Globus pallidus (tissue), 1 donor: ENCODE measurements at regions not wholly inside any gene's neighbourhood (a gene's known extent, or its start where the extent isn't known, plus 50 kb on each side); places are given as distances from the start of the nearest gene placed in this dataset.
A peak's percentile ranks its signal among the peaks of the same experiment; 100 is the strongest.

Experiments used
- DNase-seq: peaks from one replicate; pipeline ENCODE4 v3.0.0-alpha.2; 2015; ENCODE audit warnings: low spot score

DNA sequence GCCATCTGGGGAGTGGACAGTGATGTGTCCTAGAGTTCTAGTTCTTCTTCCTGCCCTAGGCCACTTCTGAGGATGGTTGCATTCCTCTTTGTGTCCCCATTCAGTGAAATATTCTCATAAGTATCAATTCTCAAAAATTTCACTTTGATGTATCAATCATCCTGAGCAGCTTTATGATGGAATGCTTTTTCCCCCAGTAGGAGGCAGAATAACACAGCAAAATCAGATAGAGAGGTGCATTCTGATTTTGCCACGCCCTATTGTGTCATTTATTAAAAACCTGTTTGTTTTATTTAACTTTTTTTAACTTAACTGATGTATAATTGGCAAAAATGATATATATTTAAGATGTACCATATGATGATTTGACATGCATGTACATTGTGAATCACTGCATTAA, 656.0 kb upstream of the GRM7 start:
- DNase-seq, result no peak

DNA sequence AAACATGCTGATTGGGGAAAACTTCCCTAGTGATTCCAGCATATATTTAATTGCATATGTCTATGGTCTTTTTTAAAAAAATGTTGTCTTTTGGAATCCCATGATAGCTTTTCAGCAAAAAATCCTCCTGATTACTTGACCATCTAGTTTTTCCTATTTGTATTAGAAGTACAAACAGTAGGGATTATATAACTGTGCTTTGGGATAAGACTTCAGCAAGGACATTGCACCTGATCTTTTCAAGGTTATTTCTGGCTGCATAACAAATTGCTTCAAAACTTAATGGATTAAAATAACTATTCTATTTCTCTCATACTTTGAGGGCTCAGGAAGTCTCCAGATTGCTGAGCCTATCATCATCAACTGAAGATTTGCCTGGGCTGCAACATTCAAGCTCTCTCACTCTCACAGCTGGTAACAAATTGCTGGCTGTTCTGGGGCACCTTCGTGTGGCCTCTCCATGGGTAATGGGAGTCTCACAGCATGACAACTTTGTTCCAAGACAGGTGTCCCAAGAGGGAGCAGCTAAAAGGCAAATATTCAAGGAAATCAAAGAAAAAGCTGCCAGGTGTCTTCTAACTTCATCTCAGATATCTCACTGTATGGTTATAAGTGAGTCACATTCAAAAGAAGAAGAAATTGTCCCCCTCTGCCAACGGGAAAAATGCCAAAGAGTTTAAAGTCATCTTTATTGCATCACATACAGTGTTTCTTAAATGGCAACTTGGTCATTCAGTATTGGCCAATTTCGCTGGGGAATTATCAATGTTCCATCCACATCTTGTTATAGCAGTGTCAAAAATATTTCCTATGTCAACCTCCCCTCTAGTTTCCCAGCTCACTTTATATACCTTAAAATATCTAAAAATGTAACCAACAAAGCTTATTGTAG, 644.5 kb upstream of the GRM7 start:
- DNase-seq, result no peak

DNA sequence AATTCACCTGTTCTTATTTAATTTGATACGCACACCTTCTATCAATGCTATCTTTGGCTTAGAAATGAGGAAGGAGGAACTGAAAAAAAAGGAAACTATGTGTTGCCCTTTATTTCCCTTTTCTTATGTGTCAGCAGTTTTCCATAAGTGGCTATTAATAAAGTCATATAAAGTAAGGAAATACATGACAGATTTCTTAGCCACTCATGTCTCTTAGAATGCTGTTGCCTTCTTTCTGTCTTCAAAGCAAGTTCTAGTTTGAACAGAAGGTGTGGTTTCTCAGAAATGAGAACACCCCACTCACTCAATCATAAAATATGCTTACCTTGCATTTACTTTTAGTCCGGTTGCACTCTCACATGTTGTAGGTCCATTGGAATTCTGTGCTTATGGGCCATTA, 640.5 kb upstream of the GRM7 start:
- DNase-seq, result no peak

DNA sequence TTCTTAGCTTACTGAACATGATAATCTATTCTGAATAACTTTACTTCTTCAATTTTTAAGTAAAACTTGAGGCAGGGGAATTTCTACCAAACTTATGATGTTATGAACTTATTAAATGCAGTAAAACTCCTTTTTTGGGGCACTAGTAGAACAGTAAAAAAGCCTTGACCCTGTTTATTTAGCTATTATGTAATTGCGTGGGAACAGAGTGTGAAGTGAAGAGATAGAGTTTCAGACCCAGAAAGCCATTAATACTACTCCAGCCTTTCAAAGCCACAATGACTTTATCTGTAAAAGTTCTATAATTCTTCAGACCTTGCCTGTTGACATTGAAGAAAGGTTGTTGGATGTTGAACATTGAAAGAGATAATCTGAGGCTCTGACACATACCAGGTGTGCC, 638.8 kb upstream of the GRM7 start:
- DNase-seq, result no peak

DNA sequence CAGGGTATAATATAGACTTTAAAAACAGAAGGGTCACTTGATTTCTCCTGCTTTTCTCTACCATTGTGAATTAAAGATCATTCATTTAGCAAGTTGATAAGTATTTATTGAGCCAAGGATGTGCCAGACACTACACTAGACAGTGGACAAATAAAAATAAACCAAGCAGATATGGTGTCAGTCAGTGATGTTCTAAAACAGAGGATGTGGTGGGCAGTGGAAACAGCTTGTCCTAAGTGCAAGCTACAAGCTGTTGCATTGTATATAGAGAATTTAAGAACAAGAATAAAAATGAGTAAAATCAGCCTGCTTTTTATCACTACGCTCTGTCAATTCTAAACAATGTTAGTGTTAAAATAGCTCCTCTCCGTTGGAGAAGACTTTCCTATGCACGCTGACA, 637.3 kb upstream of the GRM7 start:
- no peak for DNase-seq

DNA sequence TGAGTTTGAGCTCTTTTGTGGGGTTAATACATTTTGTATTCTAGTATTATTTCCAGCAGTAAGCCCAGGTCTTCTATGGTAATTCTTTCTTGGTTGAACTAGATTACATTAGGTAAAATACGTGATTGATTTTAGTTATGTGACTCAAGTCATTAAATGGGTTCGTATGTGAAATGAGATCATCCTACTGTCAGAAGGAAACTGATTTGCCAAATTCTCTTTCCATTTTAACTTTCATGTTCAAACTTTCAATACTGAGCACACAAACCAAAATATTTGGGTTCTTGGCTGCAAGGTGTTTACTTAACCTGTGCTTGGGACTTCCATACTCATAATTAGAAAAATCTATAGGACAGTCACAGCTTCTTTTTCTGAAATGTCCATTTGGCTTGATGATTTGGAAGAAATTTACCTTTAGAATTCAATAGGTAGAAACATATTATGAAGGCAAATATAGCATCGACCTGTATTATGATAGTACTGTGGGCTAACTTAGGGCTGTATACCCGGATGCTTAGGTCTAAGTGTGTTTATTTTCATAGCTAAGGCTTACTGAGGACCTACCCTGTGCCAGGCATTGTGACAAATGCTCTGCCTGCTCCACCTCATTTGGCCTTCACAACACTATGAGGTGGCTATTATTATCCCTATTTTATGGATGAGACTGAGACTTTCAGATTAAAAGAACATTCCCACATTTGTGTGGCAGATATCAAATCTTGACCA, 631.8 kb upstream of the GRM7 start:
- no peak for DNase-seq

DNA sequence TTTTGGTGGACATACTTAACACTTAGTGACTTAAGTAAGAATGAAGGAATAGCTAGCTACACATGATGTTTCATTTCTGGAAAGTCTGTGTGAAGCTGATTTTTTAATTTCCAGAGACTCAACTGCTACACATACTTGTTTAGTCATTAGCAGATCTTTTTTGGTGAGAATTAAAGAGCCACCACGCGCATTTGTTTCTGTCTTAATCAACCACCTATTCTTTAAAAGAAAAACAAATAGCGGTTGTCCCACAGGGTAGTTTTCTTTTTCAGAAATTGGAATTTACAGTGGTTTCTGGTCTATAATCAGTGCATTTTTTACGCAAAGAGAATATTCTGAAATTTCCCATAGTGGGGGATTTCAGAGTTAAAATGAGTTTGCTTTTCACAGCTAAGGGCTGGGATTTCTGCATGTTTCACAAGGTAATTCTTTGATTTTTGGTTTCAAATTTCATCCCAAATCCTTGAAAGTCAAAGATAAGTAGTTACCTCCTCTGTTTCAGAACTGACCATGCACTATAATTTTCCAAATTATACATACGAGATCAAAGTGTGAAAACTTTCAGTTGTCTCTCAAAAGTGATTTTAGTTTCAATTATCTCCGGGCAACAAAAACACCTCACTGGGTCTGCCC, 631.0 kb upstream of the GRM7 start:
- no peak for DNase-seq

DNA sequence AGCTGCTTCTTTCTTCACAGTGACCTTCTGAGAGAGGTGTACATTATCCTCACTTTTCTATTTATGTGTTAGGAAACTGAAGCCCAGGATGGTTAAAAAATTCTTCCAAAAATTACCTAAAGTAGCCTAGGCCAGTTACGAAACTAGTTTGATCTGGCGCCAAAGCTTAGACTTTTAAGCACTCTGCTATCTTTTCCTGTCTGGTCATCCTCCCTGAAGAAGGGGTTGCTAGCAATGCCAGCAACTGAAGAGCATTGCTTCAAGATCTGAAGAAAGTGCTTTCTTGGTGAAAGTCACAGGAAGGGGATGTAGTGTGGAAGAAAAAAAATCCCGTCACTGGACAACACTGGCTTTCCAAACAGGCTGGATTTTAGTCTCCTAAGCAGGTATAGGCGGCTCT, 618.8 kb upstream of the GRM7 start:
- no peak for DNase-seq

DNA sequence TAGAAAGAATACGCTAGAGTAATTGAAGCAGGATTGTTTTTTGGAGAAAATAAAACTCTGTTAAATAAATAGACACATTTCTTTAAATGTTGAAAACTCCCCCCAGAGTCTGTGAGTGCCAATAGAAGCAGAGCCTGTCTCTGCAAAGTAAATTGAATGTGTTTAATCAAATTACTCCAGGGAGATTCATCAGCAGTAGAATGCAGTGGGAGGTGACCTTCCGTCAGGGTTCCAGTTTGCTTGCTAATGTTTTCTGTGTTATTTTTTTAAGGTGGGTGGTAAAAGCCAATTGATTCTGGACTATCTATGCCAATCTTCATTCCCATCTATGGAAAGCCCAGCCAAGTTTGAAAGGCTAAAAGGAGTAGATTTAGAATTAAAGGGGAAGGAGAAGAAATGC, 612.4 kb upstream of the GRM7 start:
- DNase-seq, result no peak

DNA sequence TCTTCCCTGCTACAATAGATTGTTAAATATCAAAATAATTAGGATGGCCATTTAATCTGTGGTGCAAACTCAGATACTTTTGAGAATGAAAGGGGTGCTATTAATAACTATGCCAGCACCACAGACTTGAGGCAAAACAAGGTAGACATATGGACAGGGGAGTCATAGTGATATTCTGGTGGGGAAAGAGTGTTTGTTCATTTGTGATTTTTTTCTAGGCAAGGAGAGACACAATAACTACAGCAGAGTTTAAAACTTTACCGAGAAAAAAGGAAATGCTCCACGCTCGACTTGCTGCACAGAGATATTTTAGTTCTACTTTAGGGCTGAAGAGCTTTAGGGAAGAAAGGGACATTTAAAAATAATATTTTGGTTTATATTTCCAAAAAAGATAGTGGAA, 611.2 kb upstream of the GRM7 start:
- no peak for DNase-seq

DNA sequence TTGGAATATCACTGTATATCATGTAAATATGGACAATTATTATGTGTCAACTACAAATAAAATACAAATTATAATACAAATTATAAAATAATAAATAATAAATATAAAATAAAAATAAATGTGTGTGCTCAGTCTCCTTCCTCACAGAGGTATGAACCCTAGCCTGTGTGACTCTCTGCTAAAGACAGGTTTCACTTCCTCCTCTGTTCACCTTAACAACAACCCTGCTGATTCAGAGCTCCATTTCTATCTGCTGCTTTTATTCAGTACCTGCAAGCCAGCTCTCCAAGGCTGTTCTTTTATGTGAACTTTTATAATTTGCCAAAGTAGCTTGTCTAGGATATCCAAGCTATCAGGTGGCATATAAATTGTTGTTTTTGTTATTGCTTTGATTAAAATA, 610.7 kb upstream of the GRM7 start:
- no peak for DNase-seq

DNA sequence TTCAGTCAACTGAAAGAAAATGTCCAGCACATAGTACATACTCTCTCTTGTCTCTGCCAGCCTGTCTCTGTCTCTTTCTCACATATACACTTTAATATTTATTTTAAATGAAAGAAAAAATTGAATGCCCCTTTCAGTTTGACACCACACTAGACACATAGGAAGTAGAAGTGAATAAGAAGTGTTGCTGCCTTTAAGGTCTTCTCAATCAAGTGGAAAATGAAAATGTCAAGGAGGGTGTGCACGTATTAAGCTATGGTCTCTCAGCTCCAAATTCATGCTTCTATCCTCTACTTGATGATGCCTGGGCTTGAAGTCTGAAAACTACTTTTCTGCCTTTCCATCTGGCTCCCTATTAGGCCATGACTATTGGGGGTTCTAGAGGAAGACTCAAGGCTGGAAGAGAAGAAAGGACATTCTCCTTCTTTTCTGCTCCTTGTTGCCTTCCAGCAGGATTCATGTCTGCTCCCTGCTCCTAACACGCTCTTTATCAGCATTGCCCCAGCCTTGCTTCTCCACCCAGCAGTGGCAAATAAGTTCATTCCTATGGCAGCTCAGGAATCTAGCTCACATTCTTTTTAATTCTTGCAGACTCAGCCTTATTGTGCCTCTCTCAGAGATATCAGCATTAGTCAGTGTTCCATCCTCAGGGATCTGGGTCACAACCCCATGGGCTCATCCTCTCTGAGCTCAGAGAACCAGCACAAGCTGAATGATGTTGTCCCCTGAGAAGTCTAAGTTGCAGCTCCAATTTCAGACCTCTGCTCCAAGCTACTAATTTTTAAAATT, 609.1 kb upstream of the GRM7 start:
- no peak for DNase-seq

DNA sequence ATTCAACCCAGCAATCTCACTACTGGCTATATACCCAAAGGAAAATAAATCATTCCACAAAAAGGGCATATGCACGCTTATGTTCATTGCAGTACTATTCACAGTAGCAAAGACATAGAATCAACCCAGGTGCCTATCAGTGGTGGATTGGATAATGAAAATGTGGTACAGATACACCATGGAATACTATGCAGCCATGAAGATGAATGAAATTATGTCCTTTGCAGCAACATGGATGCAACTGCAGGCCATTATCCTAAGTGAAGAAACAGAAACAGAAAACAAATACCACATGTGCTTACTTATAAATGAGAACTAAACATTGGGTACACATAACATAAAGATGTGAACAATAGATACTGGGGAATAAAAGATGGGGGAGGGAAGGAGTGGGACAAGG, 606.4 kb upstream of the GRM7 start:
- DNase-seq, result no peak

DNA sequence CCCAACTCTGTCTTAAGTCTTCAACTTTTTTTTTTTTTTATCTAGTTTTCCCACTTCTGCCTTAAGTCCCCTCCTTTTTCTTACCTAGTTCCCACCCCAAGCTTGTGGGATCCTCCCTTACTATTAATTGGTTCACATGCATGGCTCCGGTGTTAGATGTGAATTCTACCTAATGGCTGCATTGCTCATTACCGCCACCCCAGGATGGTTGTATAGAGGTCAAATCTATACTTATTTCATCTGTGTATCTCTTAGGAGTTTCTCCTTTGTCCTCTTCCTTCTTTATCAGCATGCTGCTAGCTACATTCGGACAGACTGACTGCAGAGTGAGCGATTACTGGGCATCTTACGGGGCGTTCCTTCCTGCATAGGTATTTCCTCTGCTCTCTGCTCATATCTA, 605.7 kb upstream of the GRM7 start:
- no peak for DNase-seq

DNA sequence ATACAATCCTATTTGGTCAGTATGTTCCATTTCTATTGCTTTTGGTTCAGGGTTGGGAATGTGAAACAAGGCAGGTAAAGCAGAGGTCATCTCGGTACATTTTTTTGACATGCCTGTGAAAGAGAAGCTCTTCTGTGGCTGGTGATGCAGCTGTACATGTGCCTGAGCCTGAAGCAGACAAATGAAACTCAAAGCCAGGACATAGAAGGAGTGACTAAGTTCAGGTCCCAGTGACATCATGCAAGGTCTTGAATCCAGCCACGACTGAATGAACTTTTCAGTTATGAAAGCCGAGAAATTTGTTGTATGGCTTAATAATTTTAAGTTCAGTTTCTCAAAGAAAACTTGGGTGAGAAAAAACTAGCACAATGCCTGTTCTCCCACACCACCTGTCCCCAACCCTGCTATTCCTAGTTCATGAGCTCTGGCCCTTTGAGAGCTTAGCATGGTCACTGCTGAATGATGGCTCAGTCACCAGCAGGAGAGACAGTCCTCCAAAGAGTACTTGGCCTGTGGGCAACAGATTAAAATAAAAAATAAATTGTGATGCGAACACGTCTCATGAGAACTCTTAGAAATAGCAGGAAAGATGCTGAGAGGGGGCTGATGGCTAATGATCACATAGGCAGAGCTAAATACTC, 600.2 kb upstream of the GRM7 start:
- no peak for DNase-seq

DNA sequence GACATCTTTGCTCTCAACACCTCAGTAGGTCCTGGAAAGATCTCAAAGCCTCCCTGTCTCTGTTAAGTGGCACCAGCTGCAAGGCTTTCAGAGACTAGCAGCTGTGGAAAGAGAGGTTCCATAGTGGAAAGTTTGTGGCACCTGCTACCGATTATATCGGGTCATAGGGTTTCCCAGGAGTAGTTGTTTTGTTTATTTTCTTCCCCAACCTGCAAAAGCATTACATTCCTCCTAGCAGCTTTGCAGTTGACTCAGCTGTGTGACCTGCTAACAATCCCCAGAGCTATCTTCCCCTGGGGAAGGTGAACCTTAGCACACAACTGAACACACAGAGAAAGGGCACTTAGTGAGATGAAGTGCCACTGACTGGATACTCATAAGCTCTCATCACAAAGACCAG, 598.9 kb upstream of the GRM7 start:
- no peak for DNase-seq

DNA sequence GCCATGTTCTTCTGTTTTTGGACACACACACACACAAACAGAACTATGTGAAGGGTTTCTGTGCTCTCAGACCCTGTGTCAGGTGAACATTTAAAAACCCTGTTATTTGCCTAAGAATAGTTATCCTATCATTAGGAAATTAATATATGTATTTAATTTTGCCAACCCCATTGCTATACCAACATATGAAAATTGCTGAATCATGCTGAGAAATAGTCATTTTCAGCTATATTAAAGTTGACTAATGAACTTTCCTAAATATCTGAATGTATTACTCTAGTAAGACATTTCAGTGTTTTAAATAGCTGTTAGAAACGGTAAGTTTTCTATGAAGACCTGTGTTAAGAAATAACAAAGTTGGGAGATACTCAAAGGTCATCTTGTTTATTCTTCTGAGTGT, 596.9 kb upstream of the GRM7 start:
- no peak for DNase-seq

DNA sequence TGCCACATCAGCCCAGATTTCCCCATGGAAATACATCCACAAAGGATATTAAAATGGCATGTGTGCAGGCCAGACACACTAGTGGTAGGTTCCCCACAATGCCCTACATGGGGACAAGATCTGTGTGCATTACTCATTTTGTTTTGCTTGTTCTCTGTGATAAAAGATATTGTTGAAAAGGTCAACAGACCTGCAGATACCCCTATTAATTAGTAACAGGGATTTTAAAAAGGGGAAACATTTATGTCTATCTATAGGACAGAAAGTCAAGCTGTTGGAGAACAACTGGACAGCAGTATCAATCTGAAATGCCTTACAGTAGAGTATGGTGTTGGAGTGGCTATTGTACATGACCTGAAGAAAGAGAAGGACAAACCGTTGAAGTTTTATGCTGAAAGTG, 596.0 kb upstream of the GRM7 start:
- no peak for DNase-seq

DNA sequence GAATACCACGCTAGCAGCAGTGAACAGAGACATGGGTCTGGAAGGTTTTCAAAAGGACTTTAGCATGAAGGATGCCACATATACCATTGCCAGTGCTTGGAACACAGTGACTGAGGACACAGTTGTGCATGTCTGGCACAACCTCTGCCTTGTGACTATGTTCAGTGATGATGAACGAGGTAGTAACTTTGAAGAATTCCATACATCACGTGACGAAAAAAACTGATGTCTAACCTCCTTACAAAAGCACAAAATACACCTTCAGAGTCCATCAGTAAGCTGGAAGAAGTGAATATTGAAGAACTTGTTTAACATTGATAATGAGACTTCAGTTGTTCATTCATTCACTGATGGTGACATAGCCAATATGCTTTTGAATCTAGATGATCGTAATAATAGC, 594.8 kb upstream of the GRM7 start:
- DNase-seq, result no peak

DNA sequence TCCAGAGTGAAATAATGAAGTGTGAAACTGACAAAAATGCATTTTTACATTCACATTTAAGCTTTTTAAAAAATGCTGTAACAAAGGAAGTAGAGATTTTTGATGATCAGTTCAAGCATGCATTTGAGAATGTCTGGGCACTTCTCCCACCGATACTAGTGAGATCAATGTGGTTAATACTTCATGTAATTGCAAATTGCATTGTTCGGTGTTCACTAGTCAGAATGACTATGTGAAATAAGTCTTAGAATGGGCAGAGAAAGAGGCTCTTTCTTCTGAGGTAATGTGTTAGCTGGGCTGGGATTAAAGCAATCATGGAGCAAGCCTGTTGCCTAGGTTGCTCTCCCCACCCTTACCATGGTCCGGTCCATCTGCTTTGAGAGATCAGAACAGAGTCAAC, 587.0 kb upstream of the GRM7 start:
- DNase-seq, result no peak

DNA sequence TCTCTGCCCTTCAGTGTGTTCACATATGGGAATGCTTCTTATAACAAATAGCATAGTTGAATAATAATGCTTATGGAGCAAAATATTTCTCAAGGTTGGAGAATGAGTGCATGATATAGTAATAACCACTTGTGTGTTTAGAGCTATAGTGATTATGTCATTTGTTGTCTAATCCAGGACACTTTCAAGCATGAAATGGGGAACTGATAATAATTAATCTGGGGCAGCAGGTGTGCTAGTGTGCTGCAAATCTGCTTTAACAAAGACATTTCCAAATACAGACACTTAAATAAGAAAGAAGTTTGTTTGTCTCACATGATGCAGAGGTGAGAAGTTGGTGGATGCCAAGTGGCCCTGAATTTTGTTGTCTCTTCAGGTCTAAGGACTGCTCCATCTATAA, 579.3 kb upstream of the GRM7 start:
- DNase-seq, result no peak

DNA sequence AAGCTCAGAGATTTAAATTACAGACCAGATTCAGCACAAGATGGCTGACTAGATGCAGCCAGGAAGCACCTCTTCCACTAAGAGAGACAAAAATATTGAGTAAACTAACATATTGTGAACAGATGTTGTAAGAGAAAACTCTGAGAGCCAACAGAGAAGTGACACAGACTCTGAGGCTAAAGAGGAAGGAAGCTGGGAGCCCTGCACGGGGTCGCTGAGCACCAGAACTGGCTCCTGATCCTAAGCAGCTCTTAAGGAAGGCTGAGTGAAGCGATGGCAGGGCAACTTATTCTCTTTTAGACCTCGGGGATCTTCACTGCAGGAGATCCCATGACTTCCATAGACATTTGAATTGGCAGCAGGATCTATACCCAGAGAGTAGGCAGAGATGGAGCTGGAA, 578.0 kb upstream of the GRM7 start:
- peak; percentile 5 for DNase-seq
